OCI-LY7 (cell line): ENCODE measurements at regions not wholly inside any gene's neighbourhood (a gene's known extent, or its start where the extent isn't known, plus 50 kb on each side); places are given as distances from the start of the nearest gene placed in this dataset.

Experiments used
- CTCF ChIP-seq: fragments of 200-600 bp; sonication (generic); conservative IDR thresholded peaks from 2 replicates; pipeline ENCODE4 v1.5.1; 2014; ENCODE audit warnings: mild to moderate bottlenecking, antibody characterized with exemption, low read length, moderate library complexity, mixed read lengths
- EZH2phosphoT487 ChIP-seq: fragments of 200-600 bp; sonication (generic); IDR thresholded peaks from 2 replicates; pipeline ENCODE4 v1.6.1; 2018; ENCODE audit warnings: low read depth, borderline replicate concordance, mild to moderate bottlenecking, mixed run types, antibody characterized with exemption, low read length, moderate library complexity, mixed read lengths

GRCh38 chr1:72851597-72851996 lies 569.3 kb upstream of the NEGR1 start:
- TF ChIP-seq CTCF (no peak), EZH2phosphoT487 (no peak)
